GM12878 (cell line): ENCODE measurements at regions not wholly inside any gene's neighbourhood (a gene's known extent, or its start where the extent isn't known, plus 50 kb on each side); places are given as distances from the start of the nearest gene placed in this dataset.

Source experiments
- ATAC-seq: fragments of 200-7000 bp; cut with Tn5 transposase; 3 replicates; pipeline ENCODE4 v1.9.1; 2020; ENCODE audit warnings: mild to moderate bottlenecking, moderate library complexity
- BruUV-seq: library from RNA; stranded (reverse); fragments of 400-500 nt; replicated peaks from 2 replicates; lab custom pipeline; 2021; lab: Mats Ljungman, UMichigan
- CTCF ChIA-PET: fragments of 300-600 bp; sonication (Branson Sonifier 250); formaldehyde crosslinking; extraction: SDS; loops from one replicate; lab custom pipeline; 2021; ENCODE audit warnings: inconsistent platforms; lab: Yijun Ruan, JAX
- POLR2A ChIA-PET: fragments of 350-600 bp; formaldehyde crosslinking; extraction: SDS; loops from one replicate; lab custom pipeline; 2021; ENCODE audit warnings: inconsistent platforms; lab: Charles Lee
- RAD21 ChIA-PET: fragments of 300-600 bp; sonication (Branson Sonifier 250); formaldehyde crosslinking; loops from one replicate; lab custom pipeline; 2023; ENCODE audit warnings: antibody characterized with exemption; ENCODE audit not compliant: unreplicated experiment; lab: Charles Lee
- SMC1A ChIA-PET: fragments of 300-600 bp; sonication (Branson Sonifier 250); formaldehyde crosslinking; loops from one replicate; lab custom pipeline; 2023; ENCODE audit not compliant: unreplicated experiment, uncharacterized antibody; lab: Charles Lee
- DNase-seq: peaks from one replicate; pipeline ENCODE4 v3.0.0-alpha.2; 2011; ENCODE audit warnings: low read depth, low spot score
- FAIRE-seq: peaks from 3 replicates; lab custom pipeline; 2011; peaks lifted over from hg19 to GRCh38; lab: Jason Lieb, UNC
- H2AFZ ChIP-seq: 2 replicates; pipeline ENCODE4 v1.6.0; 2011; ENCODE audit warnings: low read depth, low read length, control low read depth; ENCODE audit not compliant: control insufficient read depth
- H3K27ac ChIP-seq: 2 replicates; pipeline ENCODE4 v1.5.1; 2011; ENCODE audit warnings: control low read depth; ENCODE audit not compliant: control insufficient read depth, insufficient read depth
- H3K27me3 ChIP-seq, 2 experiments: replicated peaks in 1 of 2; 2 replicates each; pipeline versions ENCODE4 v1.6.0 to v1.6.1; 2011; ENCODE audit warnings: low read length in 1 of 2; ENCODE audit not compliant: control insufficient read depth in 2 of 2, insufficient read depth in 2 of 2
- H3K36me3 ChIP-seq, 2 experiments: 2 replicates each; pipeline ENCODE4 v1.5.1; 2011; ENCODE audit warnings: low read length in 1 of 2; ENCODE audit not compliant: control insufficient read depth in 2 of 2, insufficient read depth in 2 of 2
- H3K4me1 ChIP-seq: 2 replicates; pipeline ENCODE4 v1.6.1; 2011; ENCODE audit warnings: mild to moderate bottlenecking, low read length, moderate library complexity, mixed read lengths; ENCODE audit not compliant: control insufficient read depth, insufficient read depth
- H3K4me2 ChIP-seq: 2 replicates; pipeline ENCODE4 v1.6.0; 2011; ENCODE audit warnings: control low read depth; ENCODE audit not compliant: control insufficient read depth, insufficient read depth
- H3K4me3 ChIP-seq: fragments of 200-600 bp; sonication (generic); 2 replicates; pipeline ENCODE4 v1.5.1; 2016
- H3K79me2 ChIP-seq: 2 replicates; pipeline ENCODE4 v1.6.0; 2011; ENCODE audit warnings: low read length; ENCODE audit not compliant: control insufficient read depth, insufficient read depth
- H3K9ac ChIP-seq: 2 replicates; pipeline ENCODE4 v1.8.0; 2011; ENCODE audit warnings: low read length, control low read depth, mixed read lengths; ENCODE audit not compliant: control insufficient read depth, insufficient read depth
- H3K9me3 ChIP-seq: replicated peaks from 3 replicates; pipeline ENCODE4 v1.5.1; 2011; ENCODE audit warnings: mild to moderate bottlenecking, low read length; ENCODE audit not compliant: control insufficient read depth, insufficient read depth
- H4K20me1 ChIP-seq: 2 replicates; pipeline ENCODE4 v1.6.0; 2011; ENCODE audit not compliant: control insufficient read depth, insufficient read depth
- ATF2 ChIP-seq: IDR thresholded peaks from 2 replicates; pipeline ENCODE4 v1.6.1; 2012; ENCODE audit warnings: low read length, inconsistent platforms
- BCL11A ChIP-seq: IDR thresholded peaks from 2 replicates; pipeline ENCODE4 v1.6.1; 2011; ENCODE audit warnings: low read depth, low read length
- BCLAF1 ChIP-seq: fragments of 450-650 bp; IDR thresholded peaks from 2 replicates; pipeline ENCODE4 v1.6.1; 2017; ENCODE audit warnings: antibody characterized with exemption, mild to moderate bottlenecking, moderate library complexity
- HDAC6 ChIP-seq: fragments of 200-600 bp; sonication (generic); IDR thresholded peaks from one replicate; pipeline ENCODE4 v1.8.0; 2017; ENCODE audit warnings: antibody characterized with exemption; ENCODE audit not compliant: unreplicated experiment
- IRF5 ChIP-seq: fragments of 450-650 bp; IDR thresholded peaks from 2 replicates; pipeline ENCODE4 v1.6.1; 2017; ENCODE audit warnings: borderline replicate concordance
- JUND ChIP-seq: IDR thresholded peaks from 2 replicates; pipeline ENCODE4 v1.6.1; 2012; ENCODE audit warnings: low read depth, mild to moderate bottlenecking, low read length, improper control_type of control experiment, moderate library complexity
- MEF2B ChIP-seq: fragments of 450-650 bp; IDR thresholded peaks from 2 replicates; pipeline ENCODE4 v1.6.1; 2018; ENCODE audit warnings: mild to moderate bottlenecking, moderate library complexity; ENCODE audit not compliant: partially characterized antibody, poor library complexity, severe bottlenecking
- PML ChIP-seq: IDR thresholded peaks from 2 replicates; pipeline ENCODE4 v1.6.1; 2012; ENCODE audit warnings: low read length, inconsistent platforms
- POLR2AphosphoS2 ChIP-seq: IDR thresholded peaks from 2 replicates; pipeline ENCODE4 v1.6.1; 2011; ENCODE audit warnings: low read depth, mild to moderate bottlenecking, low read length, improper control_type of control experiment, moderate library complexity
- RAD21 ChIP-seq: IDR thresholded peaks from 2 replicates; pipeline ENCODE4 v1.6.1; 2011; ENCODE audit warnings: mild to moderate bottlenecking, low read depth, low read length, moderate library complexity; ENCODE audit not compliant: insufficient read depth
- SMAD1 ChIP-seq: fragments of 450-650 bp; IDR thresholded peaks from 2 replicates; pipeline ENCODE4 v1.6.1; 2018; ENCODE audit warnings: mild to moderate bottlenecking, low read depth; ENCODE audit not compliant: partially characterized antibody
- SMARCA5 ChIP-seq: fragments of 450-650 bp; IDR thresholded peaks from 2 replicates; pipeline ENCODE4 v1.6.1; 2017; ENCODE audit warnings: mild to moderate bottlenecking
- SP1 ChIP-seq: IDR thresholded peaks from one replicate; pipeline ENCODE4 v1.6.1; 2011; ENCODE audit warnings: low read depth, low read length
- SUPT20H ChIP-seq: IDR thresholded peaks from 2 replicates; pipeline ENCODE4 v1.6.1; 2011; ENCODE audit warnings: low read depth, mild to moderate bottlenecking, low read length, moderate library complexity, borderline replicate concordance; ENCODE audit not compliant: control insufficient read depth
- ZBED1 ChIP-seq: IDR thresholded peaks from 2 replicates; pipeline ENCODE4 v1.6.1; 2016; ENCODE audit warnings: borderline replicate concordance
- ZBTB33 ChIP-seq: fragments of 450-650 bp; IDR thresholded peaks from 2 replicates; pipeline ENCODE4 v1.6.1; 2017; ENCODE audit warnings: mild to moderate bottlenecking
- WGBS: methylation state at CpG from one replicate; pipeline ENCODE4 v1.1.6; 2016; ENCODE audit warnings: low lambda C conversion rate; ENCODE audit not compliant: insufficient replicate concordance, insufficient coverage; ENCODE audit errors: missing lambda C conversion rate; 5-methylcytosine and 5-hydroxymethylcytosine counted together
- in situ Hi-C: fragments of 300-500 bp; cut with MboI; formaldehyde crosslinking; loops from 9 replicates; pipeline ENCODE4 v1.14.3; 2018; ENCODE audit warnings: mixed read lengths
- intact Hi-C: fragments of 100-400 bp; cut with micrococcal nuclease; formaldehyde crosslinking; loops from one replicate; pipeline ENCODE4 v1.14.2; 2022; ENCODE audit not compliant: unreplicated experiment

GRCh38 chr4:52203351-52203750 lies 152.2 kb downstream of the SPATA18 start (continued):
- TF ChIP-seq PML (no peak), ZBED1 (no peak), RAD21 (no peak), SMARCA5 (no peak), SMAD1 (no peak), POLR2AphosphoS2 (no peak), BCL11A (no peak), JUND (no peak), BCLAF1 (no peak), SUPT20H (no peak), SP1 (no peak), HDAC6 (no peak), MEF2B (no peak)

- ChIA-PET RAD21 (no interaction called here), CTCF (no interaction called here), POLR2A (no interaction called here), SMC1A (no interaction called here)
- no peaks in the 10 kb centered on the region for H3K36me3 ChIP-seq
- WGBS, result 50% methylated on average over 3 of the region's 3 CpGs
- no peaks in the 10 kb centered on the region for H3K79me2 ChIP-seq
- H3K4me2 ChIP-seq, result no peak overlapping the region
- no peaks in the 10 kb centered on the region for H3K4me1 ChIP-seq
- H4K20me1 ChIP-seq, result no peaks in the 10 kb centered on the region
- no peak overlapping the region for H3K4me3 ChIP-seq
- BruUV-seq, result no TSS peak
- no peak overlapping the region for H2AFZ ChIP-seq
- no peak overlapping the region for H3K9ac ChIP-seq
- FAIRE-seq, result no peak
- DNase-seq, result no peak
- in situ Hi-C loops (no loop called here), intact Hi-C loops (no loop called here)
- no peaks in the 10 kb centered on the region for H3K9me3 ChIP-seq
- H3K27ac ChIP-seq, result no peak overlapping the region
- no peaks in the 10 kb centered on the region for H3K27me3 ChIP-seq
- no peak for ATAC-seq
- TF ChIP-seq ATF2 (no peak), ZBTB33 (no peak), RAD21 (no peak), MEF2B (no peak), IRF5 (no peak)
These were observed 153.8 kb downstream of the SPATA18 start for GRCh38 chr4:52204921-52205320.
